ENCODE measurements at regions not wholly inside any gene's neighbourhood (a gene's known extent, or its start where the extent isn't known, plus 50 kb on each side); places are given as distances from the start of the nearest gene placed in this dataset.

DNA sequence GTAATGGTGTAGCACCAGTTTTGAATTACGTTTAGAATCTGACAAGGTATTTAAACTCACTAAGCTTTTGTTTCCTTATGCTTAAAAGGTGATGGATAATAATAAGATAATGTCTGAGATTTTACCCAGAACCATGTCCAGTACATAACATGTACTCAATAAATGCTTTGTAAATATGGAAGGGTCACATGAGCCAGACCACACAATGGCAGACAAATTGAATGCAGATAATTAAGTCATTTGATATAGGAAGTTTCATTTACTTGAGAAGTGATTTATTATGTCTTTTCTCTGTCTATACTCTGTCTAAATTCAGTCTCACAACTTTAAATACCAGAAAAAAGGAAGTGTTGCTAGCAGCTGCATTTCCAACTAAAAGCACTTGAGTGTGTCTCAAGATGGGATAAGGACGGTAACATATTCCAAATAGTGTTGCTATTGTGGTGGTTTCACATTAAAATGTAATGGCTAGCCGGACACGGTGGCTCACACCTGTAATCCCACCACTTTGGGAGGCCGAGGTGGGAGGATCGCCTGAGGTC, 52.5 kb upstream of the DHX40 start:
- Histone ChIP-seq H4K20me1 (ENCODE audit: control insufficient read depth, insufficient read depth, low read depth, low read length) (no peaks in the 10 kb centered on the region), H3K9me3 (ENCODE audit: control insufficient read depth, insufficient read depth, low read length) (no peaks in the 10 kb centered on the region), H3K9me2 (replicated peaks; ENCODE audit: control insufficient read depth, low read length) (no peaks in the 10 kb centered on the region), H3K36me3 (ENCODE audit: control insufficient read depth, low read length) (no peaks in the 10 kb centered on the region), H3K79me2 (ENCODE audit: control insufficient read depth, low read length) (no peaks in the 10 kb centered on the region), H3K4me1 (ENCODE audit: control insufficient read depth, low read length) (no peaks in the 10 kb centered on the region), H3K27me3 (ENCODE audit: control insufficient read depth, low read length) (peaks cover 3% of the 10 kb centered on the region), H3F3A (ENCODE audit: control insufficient read depth, insufficient read depth) (no peaks in the 10 kb centered on the region), H3K4me2 (ENCODE audit: low read length) (no peak overlapping the region), H3K4me3 (ENCODE audit: low read length) (no peak overlapping the region), H3K27ac (ENCODE audit: low read depth, low read length) (no peak overlapping the region)
- no peak for TF ChIP-seq EZH2phosphoT487 (IDR thresholded peaks at IDR 0.05; ENCODE audit: borderline replicate concordance, low read length)
- TF ChIP-seq, protein P1, sequence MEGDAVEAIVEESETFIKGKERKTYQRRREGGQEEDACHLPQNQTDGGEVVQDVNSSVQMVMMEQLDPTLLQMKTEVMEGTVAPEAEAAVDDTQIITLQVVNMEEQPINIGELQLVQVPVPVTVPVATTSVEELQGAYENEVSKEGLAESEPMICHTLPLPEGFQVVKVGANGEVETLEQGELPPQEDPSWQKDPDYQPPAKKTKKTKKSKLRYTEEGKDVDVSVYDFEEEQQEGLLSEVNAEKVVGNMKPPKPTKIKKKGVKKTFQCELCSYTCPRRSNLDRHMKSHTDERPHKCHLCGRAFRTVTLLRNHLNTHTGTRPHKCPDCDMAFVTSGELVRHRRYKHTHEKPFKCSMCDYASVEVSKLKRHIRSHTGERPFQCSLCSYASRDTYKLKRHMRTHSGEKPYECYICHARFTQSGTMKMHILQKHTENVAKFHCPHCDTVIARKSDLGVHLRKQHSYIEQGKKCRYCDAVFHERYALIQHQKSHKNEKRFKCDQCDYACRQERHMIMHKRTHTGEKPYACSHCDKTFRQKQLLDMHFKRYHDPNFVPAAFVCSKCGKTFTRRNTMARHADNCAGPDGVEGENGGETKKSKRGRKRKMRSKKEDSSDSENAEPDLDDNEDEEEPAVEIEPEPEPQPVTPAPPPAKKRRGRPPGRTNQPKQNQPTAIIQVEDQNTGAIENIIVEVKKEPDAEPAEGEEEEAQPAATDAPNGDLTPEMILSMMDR (IDR thresholded peaks at IDR 0.05; ENCODE audit: low read depth, low read length, poor library complexity, severe bottlenecking), result no peak

DNA sequence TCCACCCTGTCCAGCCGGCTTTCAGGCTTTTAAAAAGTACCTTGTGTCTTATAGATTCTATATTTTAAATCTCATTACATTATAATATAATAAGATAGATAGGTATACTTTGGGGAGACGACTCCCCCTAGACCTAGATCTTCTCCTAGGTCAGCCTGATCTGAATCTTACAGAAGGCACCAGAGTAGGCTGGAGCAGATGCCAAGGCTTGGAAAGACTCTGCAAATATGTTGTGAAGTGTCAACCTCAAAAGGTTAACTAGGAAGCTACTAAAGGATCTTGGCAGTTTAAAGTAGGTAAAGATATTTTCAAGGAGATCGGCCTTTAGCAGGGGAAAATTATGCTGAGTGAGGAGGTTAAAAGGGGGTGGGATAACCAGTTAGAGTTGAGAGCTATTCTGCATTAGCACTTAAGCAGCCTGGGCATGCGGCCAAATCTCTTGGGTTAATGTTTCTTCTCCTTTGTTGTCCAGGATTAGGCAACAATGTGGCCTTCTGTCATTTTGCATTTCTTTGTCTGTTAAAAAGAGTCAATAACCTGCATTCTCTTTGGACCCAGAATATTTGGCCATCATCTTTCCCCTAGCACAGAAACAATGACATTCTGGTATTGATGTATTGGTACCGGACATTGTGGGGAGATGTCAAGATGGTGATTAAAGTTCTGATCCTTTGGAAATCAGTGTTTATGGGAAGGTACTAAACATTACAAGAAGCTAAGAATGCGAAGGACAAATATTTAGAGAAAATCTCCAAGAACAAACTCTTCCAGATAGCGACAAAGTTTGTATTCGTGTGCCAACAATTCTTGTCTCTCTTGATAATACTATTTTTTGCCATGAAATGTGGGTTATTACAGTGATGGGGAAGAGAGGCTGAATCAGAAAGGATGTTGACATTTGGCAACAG, 51.2 kb upstream of the DHX40 start:
- H3K27me3 ChIP-seq (ENCODE audit: control insufficient read depth, low read length), result peaks cover 3% of the 10 kb centered on the region
- no peaks in the 10 kb centered on the region for H3F3A ChIP-seq (ENCODE audit: control insufficient read depth, insufficient read depth)
- no peak overlapping the region for H3K4me3 ChIP-seq (ENCODE audit: low read length)
- no peak for TF ChIP-seq EZH2phosphoT487 (IDR thresholded peaks at IDR 0.05; ENCODE audit: borderline replicate concordance, low read length)
- TF ChIP-seq, protein P1 (IDR thresholded peaks at IDR 0.05; ENCODE audit: low read depth, low read length, poor library complexity, severe bottlenecking), result no peak
- no peaks in the 10 kb centered on the region for H3K9me2 ChIP-seq (replicated peaks; ENCODE audit: control insufficient read depth, low read length)
- H3K36me3 ChIP-seq (ENCODE audit: control insufficient read depth, low read length), result no peaks in the 10 kb centered on the region
- no peak overlapping the region for H3K4me2 ChIP-seq (ENCODE audit: low read length)
- H3K79me2 ChIP-seq (ENCODE audit: control insufficient read depth, low read length), result no peaks in the 10 kb centered on the region
- H3K4me1 ChIP-seq (ENCODE audit: control insufficient read depth, low read length), result no peaks in the 10 kb centered on the region
- H3K27ac ChIP-seq (ENCODE audit: low read depth, low read length), result no peak overlapping the region
- no peaks in the 10 kb centered on the region for H4K20me1 ChIP-seq (ENCODE audit: control insufficient read depth, insufficient read depth, low read depth, low read length)
- no peaks in the 10 kb centered on the region for H3K9me3 ChIP-seq (ENCODE audit: control insufficient read depth, insufficient read depth, low read length)
